H1 (cell line): ENCODE measurements at regions not wholly inside any gene's neighbourhood (a gene's known extent, or its start where the extent isn't known, plus 50 kb on each side); places are given as distances from the start of the nearest gene placed in this dataset.

Experiments used
- CTCF ChIA-PET: fragments of 300-600 bp; sonication (Branson Sonifier 250); formaldehyde crosslinking; loops from one replicate; lab custom pipeline; 2021; ENCODE audit not compliant: partially characterized antibody; lab: Charles Lee
- POLR2A ChIA-PET: fragments of 300-600 bp; sonication (Branson Sonifier 250); formaldehyde crosslinking; loops from one replicate; lab custom pipeline; 2021; ENCODE audit warnings: inconsistent platforms; ENCODE audit not compliant: partially characterized antibody; lab: Charles Lee
- DNase-seq, 2 experiments: peaks; one replicate each; pipeline versions ENCODE4 v3.0.0 to v3.0.0-alpha.2; 2010 to 2022; ENCODE audit warnings: low spot score in 2 of 2, low read depth in 1 of 2, mixed read lengths in 1 of 2
- FAIRE-seq: peaks from 2 replicates; lab custom pipeline; 2011; peaks lifted over from hg19 to GRCh38; lab: Jason Lieb, UNC
- H2AFZ ChIP-seq: 2 replicates; pipeline ENCODE4 v1.8.1; 2012; ENCODE audit warnings: low read length, inconsistent platforms
- H2AK5ac ChIP-seq: 2 replicates; pipeline ENCODE4 v1.6.1; 2013; ENCODE audit warnings: low read depth, low read length
- H2BK120ac ChIP-seq: replicated peaks from 2 replicates; pipeline ENCODE3; 2013; ENCODE audit warnings: low read depth, low read length, inconsistent platforms
- H2BK12ac ChIP-seq: 2 replicates; pipeline ENCODE4 v1.6.1; 2013; ENCODE audit warnings: low read depth, low read length
- H2BK15ac ChIP-seq: 2 replicates; pipeline ENCODE4 v1.6.1; 2013; ENCODE audit warnings: low read length
- H2BK20ac ChIP-seq: 2 replicates; pipeline ENCODE4 v1.6.1; 2013; ENCODE audit warnings: low read length
- H2BK5ac ChIP-seq: 2 replicates; pipeline ENCODE4 v1.6.1; 2013; ENCODE audit warnings: low read depth, low read length
- H3K14ac ChIP-seq: 2 replicates; pipeline ENCODE4 v1.6.1; 2013; ENCODE audit warnings: inconsistent platforms; ENCODE audit not compliant: insufficient read length
- H3K18ac ChIP-seq: 2 replicates; pipeline ENCODE4 v1.6.1; 2013; ENCODE audit warnings: low read length; ENCODE audit errors: extremely low read depth
- H3K23ac ChIP-seq: 2 replicates; pipeline ENCODE4 v1.6.1; 2013; ENCODE audit warnings: inconsistent platforms; ENCODE audit not compliant: insufficient read length
- H3K23me2 ChIP-seq: 2 replicates; pipeline ENCODE4 v1.6.1; 2013; ENCODE audit warnings: low read depth, low read length
- H3K27ac ChIP-seq: 2 replicates; pipeline ENCODE4 v1.6.1; 2011; ENCODE audit warnings: low read depth, low read length, inconsistent platforms
- H3K27me3 ChIP-seq, 4 experiments: replicated peaks in 1 of 4; 1 replicate in 1 of 4; 2 replicates in 3 of 4; pipeline versions ENCODE4 v1.6.1 to v1.8.1; 2011 to 2013; ENCODE audit warnings: low read length in 3 of 4, mild to moderate bottlenecking in 3 of 4, inconsistent platforms in 2 of 4, mixed read lengths in 2 of 4, moderate library complexity in 1 of 4; ENCODE audit not compliant: control insufficient read depth in 3 of 4, insufficient read depth in 3 of 4; ENCODE audit errors: extremely low read depth in 1 of 4
- H3K36me3 ChIP-seq, 4 experiments: 2 replicates each; pipeline versions ENCODE4 v1.6.1 to v1.8.1; 2011 to 2013; ENCODE audit warnings: mild to moderate bottlenecking in 4 of 4, low read length in 3 of 4, moderate library complexity in 2 of 4, control low read depth in 1 of 4, inconsistent platforms in 1 of 4; ENCODE audit not compliant: insufficient read depth in 4 of 4, control insufficient read depth in 2 of 4
- H3K4ac ChIP-seq: replicated peaks from 2 replicates; pipeline ENCODE3; 2013; ENCODE audit warnings: low read length, low read depth, mixed read lengths, inconsistent platforms; ENCODE audit not compliant: insufficient read length
- H3K4me1 ChIP-seq, 4 experiments: replicated peaks in 1 of 4; 1 replicate in 1 of 4; 2 replicates in 3 of 4; pipeline versions ENCODE4 v1.6.1 to v1.8.1; 2011 to 2013; ENCODE audit warnings: low read length in 3 of 4, inconsistent platforms in 2 of 4, mixed read lengths in 1 of 4; ENCODE audit not compliant: insufficient read depth in 4 of 4, control insufficient read depth in 3 of 4
- H3K4me2 ChIP-seq, 2 experiments: 2 replicates each; pipeline versions ENCODE4 v1.6.1 to v1.8.1; 2011 to 2013; ENCODE audit warnings: low read depth in 2 of 2, low read length in 2 of 2, control low read depth in 1 of 2, inconsistent platforms in 1 of 2, mild to moderate bottlenecking in 1 of 2; ENCODE audit not compliant: insufficient read depth in 1 of 2
- H3K4me3 ChIP-seq, 4 experiments: fragments of 200-600, 300-600 bp in 1 of 4; sonication (generic), shearing (Covaris generic), sonication (Bioruptor Twin) in 1 of 4; 2 replicates each; pipeline versions ENCODE4 v1.5.1 to v1.8.1; 2011 to 2016; ENCODE audit warnings: low read length in 4 of 4, low read depth in 3 of 4, control low read depth in 2 of 4, inconsistent platforms in 2 of 4, mild to moderate bottlenecking in 2 of 4, mixed read lengths in 1 of 4, moderate library complexity in 1 of 4; ENCODE audit not compliant: insufficient read depth in 2 of 4; ENCODE audit errors: extremely low read depth in 1 of 4
- H3K56ac ChIP-seq: replicated peaks from 2 replicates; pipeline ENCODE3; 2013; ENCODE audit warnings: low read depth, mild to moderate bottlenecking, mixed read lengths, low read length, inconsistent platforms; ENCODE audit not compliant: insufficient read length
- H3K79me1 ChIP-seq: 2 replicates; pipeline ENCODE4 v1.6.1; 2013; ENCODE audit warnings: low read depth, low read length, control low read depth
- H3K79me2 ChIP-seq, 2 experiments: 2 replicates each; pipeline versions ENCODE4 v1.6.1 to v1.8.1; 2012 to 2013; ENCODE audit warnings: low read length in 2 of 2, mild to moderate bottlenecking in 2 of 2, inconsistent platforms in 1 of 2; ENCODE audit not compliant: insufficient read depth in 2 of 2, control insufficient read depth in 1 of 2
- H3K9ac ChIP-seq, 4 experiments: replicated peaks in 1 of 4; 1 replicate in 1 of 4; 2 replicates in 3 of 4; pipeline versions ENCODE4 v1.6.1 to v1.8.1; 2011 to 2013; ENCODE audit warnings: low read depth in 3 of 4, low read length in 3 of 4, control low read depth in 2 of 4, mild to moderate bottlenecking in 2 of 4, moderate library complexity in 2 of 4, inconsistent platforms in 1 of 4; ENCODE audit errors: extremely low read depth in 1 of 4
- H3K9me3 ChIP-seq, 2 experiments: 2 replicates each; pipeline versions ENCODE4 v1.6.1 to v1.8.1; 2012 to 2013; ENCODE audit warnings: mild to moderate bottlenecking in 2 of 2, moderate library complexity in 2 of 2, control low read depth in 1 of 2, inconsistent platforms in 1 of 2, low read depth in 1 of 2, low read length in 1 of 2, mixed read lengths in 1 of 2; ENCODE audit not compliant: insufficient read depth in 2 of 2
- H4K20me1 ChIP-seq, 2 experiments: replicated peaks in 1 of 2; 2 replicates each; pipeline versions ENCODE3 to v1.8.1; 2011 to 2013; ENCODE audit warnings: inconsistent platforms in 2 of 2, low read length in 2 of 2, mild to moderate bottlenecking in 1 of 2; ENCODE audit not compliant: insufficient read depth in 2 of 2, control insufficient read depth in 1 of 2
- H4K5ac ChIP-seq: 2 replicates; pipeline ENCODE4 v1.6.1; 2013; ENCODE audit warnings: low read length, low read depth, mixed read lengths, inconsistent platforms; ENCODE audit not compliant: insufficient read length
- H4K8ac ChIP-seq: 2 replicates; pipeline ENCODE4 v1.8.0; 2013; ENCODE audit warnings: mild to moderate bottlenecking, moderate library complexity, low read length, inconsistent platforms; ENCODE audit not compliant: insufficient read depth; ENCODE audit errors: extremely low read depth
- H4K91ac ChIP-seq: replicated peaks from 2 replicates; pipeline ENCODE3; 2013; ENCODE audit warnings: low read length, mixed read lengths, inconsistent platforms; ENCODE audit not compliant: insufficient read length
- CEBPB ChIP-seq: IDR thresholded peaks from 2 replicates; pipeline ENCODE4 v1.6.1; 2012; ENCODE audit warnings: low read depth, low read length
- CREB1 ChIP-seq: IDR thresholded peaks from 2 replicates; pipeline ENCODE4 v1.6.1; 2012; ENCODE audit warnings: inconsistent platforms
- CTBP2 ChIP-seq: IDR thresholded peaks from 2 replicates; pipeline ENCODE4 v1.7.0; 2011; ENCODE audit warnings: borderline replicate concordance, mild to moderate bottlenecking, moderate library complexity, mixed read lengths, low read length; ENCODE audit not compliant: insufficient read depth, insufficient read length
- GTF2F1 ChIP-seq: IDR thresholded peaks from 2 replicates; pipeline ENCODE4 v1.6.1; 2012; ENCODE audit warnings: low read depth, low read length, improper control_type of control experiment, borderline replicate concordance
- JUN ChIP-seq: IDR thresholded peaks from 2 replicates; pipeline ENCODE4 v1.6.1; 2011; ENCODE audit warnings: low read depth, mild to moderate bottlenecking, improper control_type of control experiment, low read length
- SAP30 ChIP-seq: fragments of 300-600 bp; sonication (generic); IDR thresholded peaks from 2 replicates; pipeline ENCODE4 v1.7.1; 2012; ENCODE audit warnings: low read length, moderate library complexity, mild to moderate bottlenecking, inconsistent platforms; ENCODE audit not compliant: insufficient read depth, insufficient replicate concordance
- WGBS, 2 experiments: shearing (Covaris generic) in 1 of 2; methylation state at CpG; one replicate each; pipeline versions ENCODE4 v1.1.6 to v1.1.7; 2013 to 2015; ENCODE audit warnings: low lambda C conversion rate in 2 of 2, mixed read lengths in 2 of 2, inconsistent platforms in 1 of 2, low coverage in 1 of 2, missing lambda C conversion rate in 1 of 2; ENCODE audit not compliant: insufficient replicate concordance in 2 of 2, insufficient coverage in 1 of 2, insufficient read length in 1 of 2; ENCODE audit errors: extremely low coverage in 1 of 2, missing lambda C conversion rate in 1 of 2; 5-methylcytosine and 5-hydroxymethylcytosine counted together

- H3K9me3 ChIP-seq: no peaks in the 10 kb centered on the region
- 87% methylated on average over 4 of the region's 4 CpGs; no CpG with 5 or more reads in 1 of the 2 experiments for WGBS, 2 experiments
- no peak overlapping the region for H3K4me2 ChIP-seq
- H2BK20ac ChIP-seq: no peak overlapping the region
- H2BK120ac ChIP-seq: no peak overlapping the region
- H2BK15ac ChIP-seq: no peak overlapping the region
- H4K91ac ChIP-seq: no peak overlapping the region
- no peaks in the 10 kb centered on the region for H3K27me3 ChIP-seq
- no peak overlapping the region for H2AK5ac ChIP-seq
- H2AFZ ChIP-seq: peak overlapping the region; percentile 99; the same call in 1 of the 2 replicates
- FAIRE-seq: no peak
- H3K23ac ChIP-seq: no peak overlapping the region
- H3K23me2 ChIP-seq: no peaks in the 10 kb centered on the region
- DNase-seq: no peak
- H3K4me3 ChIP-seq: no peak overlapping the region
- CTCF ChIA-PET: interaction anchor here (1.1 kb wide), 1 partner anchor 11 kb away, joined by 3 read pairs; no protein-coding TSS in a partner anchor
- no peak overlapping the region for H3K56ac ChIP-seq
- H3K36me3 ChIP-seq: no peaks in the 10 kb centered on the region
- no peak overlapping the region for H4K5ac ChIP-seq
- H3K18ac ChIP-seq: no peak overlapping the region
- POLR2A ChIA-PET: no interaction called here
- no peak overlapping the region for H3K9ac ChIP-seq
- H4K8ac ChIP-seq: no peak overlapping the region
- no peak overlapping the region for H3K4ac ChIP-seq
- H2BK5ac ChIP-seq: no peak overlapping the region
- no peaks in the 10 kb centered on the region for H4K20me1 ChIP-seq
- no peak overlapping the region for H3K14ac ChIP-seq
- no peaks in the 10 kb centered on the region for H3K79me1 ChIP-seq
- H3K27ac ChIP-seq: no peak overlapping the region
- no peak overlapping the region for H2BK12ac ChIP-seq
- no peaks in the 10 kb centered on the region for H3K79me2 ChIP-seq
- H3K4me1 ChIP-seq: peaks cover 0 to 11% (median 0%) of the 10 kb centered on the region in 4 experiments; a peak in 2 of 7 replicates
- TF ChIP-seq SAP30: no peak
- no peak for TF ChIP-seq CEBPB
- no peak for TF ChIP-seq GTF2F1
- no peak for TF ChIP-seq CREB1
- no peak for TF ChIP-seq CTBP2
- TF ChIP-seq JUN: no peak
These were observed 101.3 kb upstream of the ADRA1B start for GRCh38 chr5:159814805-159815585.
